Tibial nerve (tissue), 4 donors: ENCODE measurements at regions not wholly inside any gene's neighbourhood (a gene's known extent, or its start where the extent isn't known, plus 50 kb on each side); places are given as distances from the start of the nearest gene placed in this dataset.

Source experiments
- EP300 ChIP-seq, 2 donors: sonication (generic); formaldehyde crosslinking; IDR thresholded peaks; one replicate each; pipeline ENCODE4 v1.6.1; 2017; ENCODE audit warnings: antibody characterized with exemption in 2 of 2, mild to moderate bottlenecking in 1 of 2
- POLR2A ChIP-seq, 2 donors: fragments of 450-650 bp; IDR thresholded peaks; one replicate each; pipeline ENCODE4 v1.6.1; 2017; ENCODE audit warnings: antibody characterized with exemption in 2 of 2, mild to moderate bottlenecking in 2 of 2, moderate library complexity in 2 of 2
- TF ChIP-seq, protein P1 (sequence below), 5 experiments: fragments of 200-600 bp in 3 of 5; fragments of 450-650 bp in 2 of 5; sonication (generic) in 3 of 5; IDR thresholded peaks; one replicate each; pipeline ENCODE4 v1.5.1; 2016 to 2019; ENCODE audit warnings: antibody characterized with exemption in 5 of 5, mild to moderate bottlenecking in 3 of 5, moderate library complexity in 2 of 5

DNA sequence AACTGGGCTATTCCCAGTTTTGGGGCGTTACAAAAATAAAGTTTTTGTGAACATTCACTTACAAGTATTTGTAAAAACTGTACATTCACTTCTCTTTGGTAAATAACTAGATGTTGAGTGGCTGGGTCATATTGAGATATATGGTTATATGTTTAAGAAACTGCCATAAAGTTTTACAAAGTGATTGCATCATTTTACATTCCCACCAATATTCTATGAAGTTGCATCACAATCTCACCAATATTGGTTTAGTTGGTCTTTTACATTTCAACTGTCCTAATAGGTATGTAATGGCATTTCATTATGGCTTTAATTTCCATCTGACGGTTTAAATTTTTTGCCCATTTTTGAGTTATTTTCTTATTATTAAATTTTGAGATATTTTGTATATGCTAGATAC, 251.7 kb upstream of the GNAI1 start:
- TF ChIP-seq, protein P1, sequence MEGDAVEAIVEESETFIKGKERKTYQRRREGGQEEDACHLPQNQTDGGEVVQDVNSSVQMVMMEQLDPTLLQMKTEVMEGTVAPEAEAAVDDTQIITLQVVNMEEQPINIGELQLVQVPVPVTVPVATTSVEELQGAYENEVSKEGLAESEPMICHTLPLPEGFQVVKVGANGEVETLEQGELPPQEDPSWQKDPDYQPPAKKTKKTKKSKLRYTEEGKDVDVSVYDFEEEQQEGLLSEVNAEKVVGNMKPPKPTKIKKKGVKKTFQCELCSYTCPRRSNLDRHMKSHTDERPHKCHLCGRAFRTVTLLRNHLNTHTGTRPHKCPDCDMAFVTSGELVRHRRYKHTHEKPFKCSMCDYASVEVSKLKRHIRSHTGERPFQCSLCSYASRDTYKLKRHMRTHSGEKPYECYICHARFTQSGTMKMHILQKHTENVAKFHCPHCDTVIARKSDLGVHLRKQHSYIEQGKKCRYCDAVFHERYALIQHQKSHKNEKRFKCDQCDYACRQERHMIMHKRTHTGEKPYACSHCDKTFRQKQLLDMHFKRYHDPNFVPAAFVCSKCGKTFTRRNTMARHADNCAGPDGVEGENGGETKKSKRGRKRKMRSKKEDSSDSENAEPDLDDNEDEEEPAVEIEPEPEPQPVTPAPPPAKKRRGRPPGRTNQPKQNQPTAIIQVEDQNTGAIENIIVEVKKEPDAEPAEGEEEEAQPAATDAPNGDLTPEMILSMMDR (IDR thresholded peaks at IDR 0.05), result no peak
- TF ChIP-seq EP300 (IDR thresholded peaks at IDR 0.05) (no peak), POLR2A (IDR thresholded peaks at IDR 0.05) (no peak)
